Osteocyte (in vitro differentiated cells): ENCODE measurements at regions not wholly inside any gene's neighbourhood (a gene's known extent, or its start where the extent isn't known, plus 50 kb on each side); places are given as distances from the start of the nearest gene placed in this dataset.

ENCODE experiments used
- DNase-seq: peaks from one replicate; pipeline ENCODE4 v3.0.0; 2021; ENCODE audit warnings: mixed read lengths; ENCODE audit not compliant: unreplicated experiment; ENCODE audit errors: extremely low spot score
- H3K27ac Mint-ChIP-seq: one replicate; pipeline ENCODE4 v1.8.0; 2021; ENCODE audit warnings: mild to moderate bottlenecking, mixed read lengths; ENCODE audit not compliant: unreplicated experiment
- H3K27me3 Mint-ChIP-seq: one replicate; pipeline ENCODE4 v1.8.0; 2021; ENCODE audit warnings: mixed read lengths; ENCODE audit not compliant: unreplicated experiment
- H3K36me3 Mint-ChIP-seq: one replicate; pipeline ENCODE4 v1.8.0; 2021; ENCODE audit warnings: mixed read lengths; ENCODE audit not compliant: unreplicated experiment
- H3K4me1 Mint-ChIP-seq: one replicate; pipeline ENCODE4 v1.8.0; 2021; ENCODE audit warnings: mixed read lengths; ENCODE audit not compliant: unreplicated experiment
- H3K4me3 Mint-ChIP-seq: one replicate; pipeline ENCODE4 v1.8.0; 2021; ENCODE audit warnings: mild to moderate bottlenecking, moderate library complexity, mixed read lengths; ENCODE audit not compliant: unreplicated experiment
- H3K9me3 Mint-ChIP-seq: one replicate; pipeline ENCODE4 v1.8.0; 2021; ENCODE audit warnings: mixed read lengths; ENCODE audit not compliant: unreplicated experiment
- CTCF ChIP-seq: fragments of 200-600 bp; sonication (generic); IDR thresholded peaks from 2 replicates; pipeline ENCODE4 v1.5.0; 2021; ENCODE audit warnings: antibody characterized with exemption, mild to moderate bottlenecking, moderate library complexity

- TF ChIP-seq CTCF: no peak
- Mint-ChIP-seq H3K27ac (no peak overlapping the region), H3K27me3 (no peaks in the 10 kb centered on the region), H3K4me3 (no peak overlapping the region), H3K4me1 (peaks cover 2% of the 10 kb centered on the region), H3K9me3 (no peaks in the 10 kb centered on the region), H3K36me3 (no peaks in the 10 kb centered on the region)
- no peak for DNase-seq
These were observed 793.1 kb upstream of the AUTS2 start for GRCh38 chr7:68805159-68805558.

- Mint-ChIP-seq H3K27me3 (peaks cover 2% of the 10 kb centered on the region), H3K9me3 (no peaks in the 10 kb centered on the region), H3K36me3 (no peaks in the 10 kb centered on the region), H3K4me3 (no peak overlapping the region), H3K27ac (no peak overlapping the region), H3K4me1 (no peaks in the 10 kb centered on the region)
- no peak for TF ChIP-seq CTCF
- no peak for DNase-seq
These were observed 790.6 kb upstream of the AUTS2 start for GRCh38 chr7:68807666-68808065.

- TF ChIP-seq CTCF: no peak
- H3K9me3 Mint-ChIP-seq: no peaks in the 10 kb centered on the region
- no peak overlapping the region for H3K27ac Mint-ChIP-seq
- peaks cover 18% of the 10 kb centered on the region for H3K27me3 Mint-ChIP-seq
- H3K4me1 Mint-ChIP-seq: no peaks in the 10 kb centered on the region
- H3K4me3 Mint-ChIP-seq: no peak overlapping the region
- no peaks in the 10 kb centered on the region for H3K36me3 Mint-ChIP-seq
- DNase-seq: no peak
These were observed 784.7 kb upstream of the AUTS2 start for GRCh38 chr7:68813551-68814080.

- no peak for DNase-seq
- no peak for TF ChIP-seq CTCF
- H3K36me3 Mint-ChIP-seq: no peaks in the 10 kb centered on the region
These were observed 781.8 kb upstream of the AUTS2 start for GRCh38 chr7:68816491-68816890.

GRCh38 chr7:68820321-68820720 lies 778.0 kb upstream of the AUTS2 start:
- H3K36me3 Mint-ChIP-seq: no peaks in the 10 kb centered on the region
- H3K27me3 Mint-ChIP-seq: peaks cover 16% of the 10 kb centered on the region
- no peak for DNase-seq
- peaks cover 5% of the 10 kb centered on the region for H3K9me3 Mint-ChIP-seq
- H3K27ac Mint-ChIP-seq: no peak overlapping the region
- TF ChIP-seq CTCF: no peak
- no peak overlapping the region for H3K4me3 Mint-ChIP-seq
- H3K4me1 Mint-ChIP-seq: no peaks in the 10 kb centered on the region

More at GRCh38 chr7:68816491-68816890, 781.8 kb upstream of the AUTS2 start:
- H3K27ac Mint-ChIP-seq: no peak overlapping the region
- H3K27me3 Mint-ChIP-seq: peaks cover 16% of the 10 kb centered on the region
- H3K4me1 Mint-ChIP-seq: no peaks in the 10 kb centered on the region
- H3K9me3 Mint-ChIP-seq: no peaks in the 10 kb centered on the region
- H3K4me3 Mint-ChIP-seq: no peak overlapping the region
